Vagina (tissue), 2 donors: ENCODE measurements at regions not wholly inside any gene's neighbourhood (a gene's known extent, or its start where the extent isn't known, plus 50 kb on each side); places are given as distances from the start of the nearest gene placed in this dataset.

Experiments used
- DNase-seq, 2 donors: peaks; one replicate each; pipeline ENCODE4 v3.0.0-alpha.2; 2017; ENCODE audit errors: extremely low spot score in 2 of 2
- H3K27ac ChIP-seq: fragments of 200-600 bp; sonication (generic); one replicate; pipeline ENCODE4 v1.5.1; 2019
- H3K27me3 ChIP-seq: fragments of 200-600 bp; sonication (generic); one replicate; pipeline ENCODE4 v1.5.1; 2019
- H3K36me3 ChIP-seq, 2 donors: fragments of 200-600 bp; sonication (generic); one replicate each; pipeline ENCODE4 v1.5.1; 2017 to 2019
- H3K4me1 ChIP-seq: fragments of 200-600 bp; sonication (generic); one replicate; pipeline ENCODE4 v1.5.1; 2019
- H3K4me3 ChIP-seq, 2 donors: fragments of 200-600 bp; sonication (generic); 1 replicate in 1 of 2; 2 replicates in 1 of 2; pipeline ENCODE4 v1.5.1; 2016 to 2019
- H3K9me3 ChIP-seq: fragments of 200-600 bp; sonication (generic); one replicate; pipeline ENCODE4 v1.5.1; 2019
- CTCF ChIP-seq, 3 experiments: fragments of 450-650 bp in 2 of 3; fragments of 200-600 bp in 1 of 3; sonication (generic) in 1 of 3; IDR thresholded peaks; one replicate each; pipeline ENCODE4 v1.5.1; 2017 to 2019; ENCODE audit warnings: antibody characterized with exemption in 3 of 3, mild to moderate bottlenecking in 2 of 3, moderate library complexity in 2 of 3
- POLR2A ChIP-seq, 2 donors: fragments of 450-650 bp; IDR thresholded peaks; one replicate each; pipeline ENCODE4 v1.6.1; 2017; ENCODE audit warnings: antibody characterized with exemption in 2 of 2, mild to moderate bottlenecking in 2 of 2, moderate library complexity in 2 of 2
- POLR2AphosphoS5 ChIP-seq, 2 donors: sonication (generic); formaldehyde crosslinking; IDR thresholded peaks; one replicate each; pipeline ENCODE4 v1.9.0; 2017; ENCODE audit warnings: antibody characterized with exemption in 2 of 2, mild to moderate bottlenecking in 2 of 2, low read depth in 1 of 2; ENCODE audit not compliant: insufficient read depth in 1 of 2
- intact Hi-C: fragments of 100-400 bp; cut with DNase I; formaldehyde crosslinking; loops from one replicate; pipeline ENCODE4 v1.15.1; 2023

GRCh38 chr10:113382691-113383090 lies 170.2 kb upstream of the HABP2 start:
- TF ChIP-seq CTCF (IDR thresholded peaks at IDR 0.05) (no peak), POLR2AphosphoS5 (IDR thresholded peaks at IDR 0.05; ENCODE audit: insufficient read depth in 1 of 2, low read depth in 1 of 2) (no peak), POLR2A (IDR thresholded peaks at IDR 0.05) (no peak)
- Histone ChIP-seq H3K4me1 (peaks cover 44% of the 10 kb centered on the region), H3K27me3 (no peaks in the 10 kb centered on the region), H3K27ac (no peak overlapping the region), H3K9me3 (no peaks in the 10 kb centered on the region), H3K36me3 (no peaks in the 10 kb centered on the region), H3K4me3 (no peak overlapping the region)
- no peak for DNase-seq
- intact Hi-C loops: loop anchor here (10.0 kb wide), 1 partner anchor 258 kb away; no protein-coding TSS in a partner anchor

- no peak for TF ChIP-seq POLR2AphosphoS5 (IDR thresholded peaks at IDR 0.05; ENCODE audit: insufficient read depth in 1 of 2, low read depth in 1 of 2)
- H3K4me3 ChIP-seq: no peak overlapping the region
- H3K36me3 ChIP-seq: no peaks in the 10 kb centered on the region
- H3K27ac ChIP-seq: no peak overlapping the region
- H3K4me1 ChIP-seq: peaks cover 44% of the 10 kb centered on the region
- H3K9me3 ChIP-seq: no peaks in the 10 kb centered on the region
- DNase-seq: no peak
- no peaks in the 10 kb centered on the region for H3K27me3 ChIP-seq
- intact Hi-C loops: loop anchor here (10.0 kb wide), 1 partner anchor 259 kb away; no protein-coding TSS in a partner anchor
Observed at GRCh38 chr10:113384181-113384580, 168.7 kb upstream of the HABP2 start.

- TF ChIP-seq POLR2AphosphoS5 (IDR thresholded peaks at IDR 0.05; ENCODE audit: insufficient read depth in 1 of 2, low read depth in 1 of 2): peak; percentile 58 to 65
- peak; percentile 69 to 83 (median 82) for TF ChIP-seq CTCF (IDR thresholded peaks at IDR 0.05)
- TF ChIP-seq POLR2A (IDR thresholded peaks at IDR 0.05): no peak
- intact Hi-C loops: loop anchor here (10.0 kb wide), 1 partner anchor 261 kb away; no protein-coding TSS in a partner anchor
- DNase-seq: peak in 1 of 2 donors; percentile 96
- Histone ChIP-seq H3K27me3 (no peaks in the 10 kb centered on the region), H3K4me1 (peaks cover 44% of the 10 kb centered on the region), H3K4me3 (no peak overlapping the region), H3K9me3 (no peaks in the 10 kb centered on the region), H3K27ac (peak overlapping the region; percentile 70), H3K36me3 (no peaks in the 10 kb centered on the region)
Observed at GRCh38 chr10:113385021-113385999, 167.5 kb upstream of the HABP2 start.

- intact Hi-C loops: loop anchor here (10.0 kb wide), 1 partner anchor 261 kb away; no protein-coding TSS in a partner anchor
- H3K9me3 ChIP-seq: no peaks in the 10 kb centered on the region
- H3K36me3 ChIP-seq: no peaks in the 10 kb centered on the region
- DNase-seq: no peak
- peaks cover 44% of the 10 kb centered on the region for H3K4me1 ChIP-seq
- H3K4me3 ChIP-seq: no peak overlapping the region
- no peaks in the 10 kb centered on the region for H3K27me3 ChIP-seq
- TF ChIP-seq POLR2AphosphoS5 (IDR thresholded peaks at IDR 0.05; ENCODE audit: insufficient read depth in 1 of 2, low read depth in 1 of 2) (peak in 1 of 2 donors; percentile 21), CTCF (IDR thresholded peaks at IDR 0.05) (no peak)
- peak overlapping the region; percentile 70 for H3K27ac ChIP-seq
Observed at GRCh38 chr10:113386005-113386404, 166.8 kb upstream of the HABP2 start.

GRCh38 chr10:113389969-113390368 lies 162.9 kb upstream of the HABP2 start:
- no peaks in the 10 kb centered on the region for H3K27me3 ChIP-seq
- intact Hi-C loops: loop anchor here (10.0 kb wide), 1 partner anchor 265 kb away; no protein-coding TSS in a partner anchor
- DNase-seq: no peak

More at GRCh38 chr10:113389969-113390368, 162.9 kb upstream of the HABP2 start:
- H3K27ac ChIP-seq: no peak overlapping the region
- H3K4me1 ChIP-seq: peaks cover 18% of the 10 kb centered on the region
- TF ChIP-seq POLR2AphosphoS5 (IDR thresholded peaks at IDR 0.05; ENCODE audit: insufficient read depth in 1 of 2, low read depth in 1 of 2) (no peak), CTCF (IDR thresholded peaks at IDR 0.05) (no peak), POLR2A (IDR thresholded peaks at IDR 0.05) (no peak)
- H3K36me3 ChIP-seq: no peaks in the 10 kb centered on the region
- H3K9me3 ChIP-seq: no peaks in the 10 kb centered on the region
- H3K4me3 ChIP-seq: no peak overlapping the region
